Psoas muscle (tissue), 7 donors: ENCODE measurements at regions not wholly inside any gene's neighbourhood (a gene's known extent, or its start where the extent isn't known, plus 50 kb on each side); places are given as distances from the start of the nearest gene placed in this dataset.
"Not testable (repeated sequence)": the region's sequence is repeated elsewhere in the genome, so short reads cannot be mapped to it uniquely, and the experiment has no call there.

Experiments
- ATAC-seq, 4 donors: fragments of 200-7000 bp; cut with Tn5 transposase; one replicate each; pipeline ENCODE4 v1.9.1; 2020; ENCODE audit warnings: moderate library complexity in 3 of 4, mild to moderate bottlenecking in 2 of 4
- DNase-seq, 2 donors: peaks; one replicate each; pipeline ENCODE4 v3.0.0-alpha.2; 2020
- H3K27ac ChIP-seq: fragments of 200-600 bp; one replicate; pipeline ENCODE4 v1.8.0; 2022
- H3K27me3 ChIP-seq, 3 donors: fragments of 200-600 bp in 1 of 3; one replicate each; pipeline versions ENCODE4 v1.6.1 to v1.8.0; 2013 to 2022; ENCODE audit warnings: low read length in 2 of 3, mild to moderate bottlenecking in 2 of 3, moderate library complexity in 1 of 3; ENCODE audit not compliant: insufficient read depth in 3 of 3
- H3K36me3 ChIP-seq, 2 donors: fragments of 200-600 bp in 1 of 2; one replicate each; pipeline versions ENCODE4 v1.6.1 to v1.8.0; 2013 to 2022; ENCODE audit warnings: low read depth in 1 of 2, mild to moderate bottlenecking in 1 of 2, moderate library complexity in 1 of 2; ENCODE audit not compliant: insufficient read depth in 1 of 2
- H3K4me1 ChIP-seq: fragments of 200-600 bp; one replicate; pipeline ENCODE4 v1.8.0; 2022
- H3K4me3 ChIP-seq: fragments of 200-600 bp; one replicate; pipeline ENCODE4 v1.8.0; 2022; ENCODE audit warnings: mild to moderate bottlenecking
- H3K9me3 ChIP-seq: fragments of 200-600 bp; one replicate; pipeline ENCODE4 v1.8.0; 2022
- CTCF ChIP-seq: fragments of 200-600 bp; IDR thresholded peaks from one replicate; pipeline ENCODE4 v1.8.0; 2022; ENCODE audit warnings: antibody characterized with exemption
- WGBS, 3 donors: extraction: QIAGEN DNeasy Blood & Tissue Kit; methylation state at CpG; one replicate each; pipeline versions ENCODE4 v1.1.6 to v1.1.7; 2013; 5-methylcytosine and 5-hydroxymethylcytosine counted together
- intact Hi-C, 2 donors: fragments of 100-400 bp; cut with DNase I; formaldehyde crosslinking; loops; one replicate each; pipeline versions ENCODE4 v1.11.0 to v1.14.2; 2022
- donor health status: healthy with polysubstance abuse.
- donor health status: DM: no; HTN: no; CAD: no; lungs with moderate emphysema.
- donor health status: Bipolar disorder and iron deficiency.
- donor health status: healthy.
- donor health status: DM: yes; HTN: yes; CAD: no.
- donor health status: DM: no; HTN: no; CAD: no.
- donor health status: DM: yes; HTN: yes; CAD: no.

GRCh38 chr6:27667657-27668441 is 194.9 kb upstream of the ZNF184 start:
- Histone ChIP-seq H3K4me3 (no peak overlapping the region), H3K9me3 (no peaks in the 10 kb centered on the region), H3K27me3 (peaks cover 8 to 73% (median 25%) of the 10 kb centered on the region in 3 donors), H3K36me3 (no peaks in the 10 kb centered on the region), H3K27ac (no peak overlapping the region), H3K4me1 (no peaks in the 10 kb centered on the region)
- ATAC-seq (no peak), DNase-seq (no peak)
- 6 to 7% (median 6%) methylated on average over 22 of the region's 22 CpGs for WGBS, 3 donors
- intact Hi-C loops, result no loop called here
- TF ChIP-seq CTCF, result no peak

GRCh38 chr6:27667016-27667656 is 194.2 kb upstream of the ZNF184 start:
- TF ChIP-seq CTCF, result no peak

DNA sequence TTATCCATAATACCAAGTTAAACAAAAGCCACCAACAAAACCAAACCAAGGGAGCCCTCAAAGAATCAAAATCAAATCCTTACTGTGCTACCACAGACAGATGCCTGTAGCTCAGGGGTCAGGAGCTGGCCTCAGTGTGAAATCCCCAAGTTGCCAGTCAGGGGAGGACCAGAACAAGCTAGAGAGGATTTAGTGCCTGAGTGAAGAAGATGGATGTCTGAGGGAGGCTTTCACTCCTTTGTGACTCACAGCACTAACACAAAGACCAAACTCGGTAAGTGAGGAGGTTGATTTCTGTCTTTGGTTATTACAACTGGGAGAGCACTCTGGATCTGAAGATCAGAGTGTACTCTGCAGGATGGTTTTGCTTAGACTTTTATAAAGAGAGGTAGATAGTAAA is 189.9 kb upstream of the ZNF184 start:
- Histone ChIP-seq H3K27ac (no peak overlapping the region), H3K4me1 (no peaks in the 10 kb centered on the region), H3K9me3 (no peaks in the 10 kb centered on the region), H3K4me3 (no peak overlapping the region), H3K27me3 (peaks cover 3 to 22% (median 6%) of the 10 kb centered on the region in 3 donors), H3K36me3 (no peaks in the 10 kb centered on the region)
- intact Hi-C loops, result loop anchor here in 1 of 2 donors (1.0 kb wide), 1 partner anchor 7 kb away; no protein-coding TSS in a partner anchor
- TF ChIP-seq CTCF, result no peak
- WGBS, 3 donors, result 19 to 33% (median 21%) methylated on average over 1 of the region's 1 CpG
- no peak for ATAC-seq
- DNase-seq, result no peak

More at GRCh38 chr6:27667016-27667656, 194.2 kb upstream of the ZNF184 start:
- no peaks in the 10 kb centered on the region for H3K36me3 ChIP-seq
- H3K27ac ChIP-seq, result no peak overlapping the region
- no peak overlapping the region for H3K4me3 ChIP-seq
- 6 to 11% (median 10%) methylated on average over 14 of the region's 14 CpGs for WGBS, 3 donors
- ATAC-seq (no peak), DNase-seq (no peak)
- peaks cover 6 to 66% (median 19%) of the 10 kb centered on the region in 3 donors for H3K27me3 ChIP-seq
- H3K9me3 ChIP-seq, result no peaks in the 10 kb centered on the region
- intact Hi-C loops, result no loop called here
- no peaks in the 10 kb centered on the region for H3K4me1 ChIP-seq

GRCh38 chr6:27662212-27662611 is 189.3 kb upstream of the ZNF184 start:
- H3K4me1 ChIP-seq, DNase-seq, H3K4me3 ChIP-seq, H3K36me3 ChIP-seq, ATAC-seq, H3K9me3 ChIP-seq, intact Hi-C loops, H3K27ac ChIP-seq: not testable (repeated sequence)
- WGBS, 3 donors, result 86 to 93% (median 90%) methylated on average over 5 of the region's 5 CpGs
- peaks cover 2 to 17% (median 2%) of the 10 kb centered on the region in 3 donors for H3K27me3 ChIP-seq

DNA sequence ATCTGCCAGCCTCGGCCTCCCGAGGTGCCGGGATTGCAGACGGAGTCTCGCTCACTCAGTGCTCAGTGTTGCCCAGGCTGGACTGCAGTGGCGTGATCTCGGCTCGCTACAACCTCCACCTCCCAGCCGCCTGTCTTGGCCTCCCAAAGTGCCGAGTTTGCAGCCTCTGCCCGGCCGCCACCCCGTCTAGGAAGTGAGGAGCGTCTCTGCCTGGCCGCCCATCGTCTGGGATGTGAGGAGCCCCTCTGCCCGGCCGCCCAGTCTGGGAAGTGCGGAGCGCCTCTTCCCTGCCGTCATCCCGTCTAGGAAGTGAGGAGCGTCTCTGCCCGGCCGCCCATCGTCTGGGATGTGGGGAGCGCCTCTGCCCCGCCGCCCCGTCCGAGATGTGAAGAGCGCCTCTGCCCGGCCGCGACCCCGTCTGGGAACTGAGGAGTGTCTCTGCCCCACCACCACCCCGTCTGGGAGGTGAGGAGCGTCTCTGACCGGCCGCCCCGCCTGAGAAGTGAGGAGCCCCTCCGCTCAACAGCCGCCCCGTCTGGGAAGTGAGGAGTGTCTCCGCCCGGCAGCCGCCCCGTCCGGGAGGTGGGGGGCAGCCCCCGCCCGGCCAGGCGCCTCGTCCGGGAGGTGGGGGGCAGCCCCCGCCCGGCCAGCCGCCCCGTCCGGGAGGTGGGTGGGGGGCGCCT is 180.4 kb upstream of the ZNF184 start:
- H3K27me3 ChIP-seq, result peaks cover 2 to 13% (median 5%) of the 10 kb centered on the region in 3 donors
- H3K27ac ChIP-seq, H3K36me3 ChIP-seq, H3K4me3 ChIP-seq, H3K9me3 ChIP-seq, intact Hi-C loops, ATAC-seq, DNase-seq, H3K4me1 ChIP-seq: not testable (repeated sequence)
- 25 to 47% (median 35%) methylated on average over 43 to 59 of the region's 60 CpGs for WGBS, 3 donors
